Immature natural killer cell (primary cell): ENCODE measurements at regions not wholly inside any gene's neighbourhood (a gene's known extent, or its start where the extent isn't known, plus 50 kb on each side); places are given as distances from the start of the nearest gene placed in this dataset.
A peak's percentile ranks its signal among the peaks of the same experiment; 100 is the strongest.

Experiments used
- DNase-seq, 3 donors: peaks; one replicate each; pipeline ENCODE4 v3.0.0; 2022; ENCODE audit warnings: mixed read lengths in 1 of 3
- H3K27ac Mint-ChIP-seq, 6 donors: one replicate each; pipeline ENCODE4 v1.8.0; 2020; ENCODE audit warnings: mixed read lengths in 6 of 6, mild to moderate bottlenecking in 5 of 6, inconsistent platforms in 4 of 6, moderate library complexity in 3 of 6
- H3K27me3 Mint-ChIP-seq, 3 donors: one replicate each; pipeline ENCODE4 v1.8.0; 2020 to 2021; ENCODE audit warnings: low read depth in 3 of 3, mild to moderate bottlenecking in 3 of 3, mixed read lengths in 3 of 3, moderate library complexity in 3 of 3, inconsistent platforms in 1 of 3
- H3K36me3 Mint-ChIP-seq, 3 donors: one replicate each; pipeline ENCODE4 v1.8.0; 2020; ENCODE audit warnings: mixed read lengths in 3 of 3, inconsistent platforms in 2 of 3, mild to moderate bottlenecking in 2 of 3
- H3K4me1 Mint-ChIP-seq, 2 donors: one replicate each; pipeline ENCODE4 v1.8.0; 2020; ENCODE audit warnings: inconsistent platforms in 2 of 2, mild to moderate bottlenecking in 2 of 2, mixed read lengths in 2 of 2, moderate library complexity in 1 of 2
- H3K4me3 Mint-ChIP-seq, 5 donors: one replicate each; pipeline ENCODE4 v1.8.0; 2020; ENCODE audit warnings: mild to moderate bottlenecking in 5 of 5, mixed read lengths in 5 of 5, inconsistent platforms in 3 of 5, moderate library complexity in 3 of 5
- H3K9me3 Mint-ChIP-seq, 6 donors: one replicate each; pipeline ENCODE4 v1.8.0; 2020; ENCODE audit warnings: mild to moderate bottlenecking in 6 of 6, mixed read lengths in 6 of 6, inconsistent platforms in 4 of 6, moderate library complexity in 3 of 6

DNA sequence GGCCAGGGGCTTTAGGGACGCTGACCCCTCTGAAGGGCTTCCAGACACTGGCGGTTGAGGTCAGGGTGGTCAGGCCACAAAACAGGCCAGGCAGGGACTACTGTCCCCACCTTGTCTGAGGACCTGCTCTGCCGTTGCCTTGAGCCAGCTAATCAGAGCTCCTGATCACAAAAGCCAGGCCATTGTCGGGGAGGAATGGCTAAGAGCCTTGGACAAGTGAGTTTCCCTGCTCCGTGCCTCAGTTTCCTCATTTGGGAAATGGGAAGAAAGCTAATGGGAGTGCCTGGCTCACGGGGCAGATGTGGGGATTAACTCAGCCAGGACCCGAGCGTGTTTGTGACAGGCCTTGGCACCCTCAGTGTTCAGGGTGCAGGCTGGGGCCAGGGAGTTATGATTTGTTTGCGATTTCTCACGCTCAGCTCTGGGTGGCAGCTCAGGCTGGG, 246.5 kb upstream of the CIBAR2 start:
- Mint-ChIP-seq H3K27me3 (peaks cover 1 to 6% (median 4%) of the 10 kb centered on the region in 3 donors), H3K36me3 (no peaks in the 10 kb centered on the region)

GRCh38 chr16:85359147-85359822, 247.0 kb upstream of the CIBAR2 start:
- H3K9me3 Mint-ChIP-seq = no peaks in the 10 kb centered on the region
- H3K27ac Mint-ChIP-seq = no peak overlapping the region
- H3K4me3 Mint-ChIP-seq = no peak overlapping the region
- no peak for DNase-seq
- no peaks in the 10 kb centered on the region for H3K4me1 Mint-ChIP-seq
- no peaks in the 10 kb centered on the region for H3K36me3 Mint-ChIP-seq
- peaks cover 1 to 6% (median 2%) of the 10 kb centered on the region in 3 donors for H3K27me3 Mint-ChIP-seq

More for the DNA sequence above, 246.5 kb upstream of the CIBAR2 start:
- Mint-ChIP-seq H3K27ac (no peak overlapping the region), H3K4me3 (no peak overlapping the region), H3K4me1 (no peaks in the 10 kb centered on the region), H3K9me3 (no peaks in the 10 kb centered on the region)
- no peak for DNase-seq

- no peaks in the 10 kb centered on the region for H3K36me3 Mint-ChIP-seq
- no peaks in the 10 kb centered on the region for H3K4me1 Mint-ChIP-seq
- H3K9me3 Mint-ChIP-seq = no peaks in the 10 kb centered on the region
- DNase-seq = no peak
- H3K27me3 Mint-ChIP-seq = peaks cover 1 to 2% (median 1%) of the 10 kb centered on the region in 3 donors
- H3K27ac Mint-ChIP-seq = no peak overlapping the region
- no peak overlapping the region for H3K4me3 Mint-ChIP-seq
These were observed 248.3 kb upstream of the CIBAR2 start for GRCh38 chr16:85360323-85361277.

DNA sequence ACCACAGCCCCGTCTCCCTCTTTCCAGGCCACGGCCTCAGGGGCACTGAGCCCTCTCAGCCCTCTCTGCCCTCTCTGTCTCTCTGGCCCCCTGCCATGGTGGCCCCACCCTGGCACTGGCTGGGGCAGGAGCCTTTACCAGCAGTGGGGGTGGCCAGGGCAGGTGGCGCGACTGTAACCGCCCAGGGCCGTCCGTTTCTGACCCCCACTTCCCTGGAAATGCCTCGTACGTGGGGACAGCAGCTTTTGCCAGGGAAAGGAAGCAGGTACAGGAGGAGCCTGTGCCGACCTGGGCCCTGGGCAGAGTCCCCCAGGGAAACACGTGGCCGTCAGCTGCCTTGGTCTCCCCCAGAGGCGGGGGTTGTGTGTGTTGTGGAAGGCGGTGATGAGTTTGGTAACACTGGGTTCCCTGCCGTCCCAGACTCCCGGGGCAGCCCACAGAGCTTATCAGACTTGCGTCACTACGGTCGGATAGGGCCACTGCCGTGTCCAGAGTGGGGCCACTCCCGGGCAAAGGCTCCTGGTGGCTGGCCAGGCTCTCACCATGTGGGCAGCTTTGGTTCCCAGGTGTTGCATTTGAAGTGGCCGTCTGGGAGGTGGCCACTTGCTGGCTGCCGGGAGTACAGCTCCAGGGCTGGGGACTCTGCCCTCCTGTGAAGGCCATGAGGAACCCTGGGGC, 249.3 kb upstream of the CIBAR2 start:
- Mint-ChIP-seq H3K4me1 (no peaks in the 10 kb centered on the region), H3K27ac (no peak overlapping the region), H3K27me3 (peaks cover 0 to 3% (median under 1%) of the 10 kb centered on the region in 3 donors), H3K4me3 (no peak overlapping the region), H3K9me3 (no peaks in the 10 kb centered on the region), H3K36me3 (no peaks in the 10 kb centered on the region)
- no peak for DNase-seq

- H3K4me3 Mint-ChIP-seq = no peak overlapping the region
- H3K27ac Mint-ChIP-seq = no peak overlapping the region
- no peaks in the 10 kb centered on the region for H3K36me3 Mint-ChIP-seq
- H3K27me3 Mint-ChIP-seq = peaks cover 0 to 4% (median 2%) of the 10 kb centered on the region in 3 donors
- H3K9me3 Mint-ChIP-seq = no peaks in the 10 kb centered on the region
- DNase-seq = no peak
- H3K4me1 Mint-ChIP-seq = no peaks in the 10 kb centered on the region
These were observed 250.2 kb upstream of the CIBAR2 start for GRCh38 chr16:85362443-85362842.

DNA sequence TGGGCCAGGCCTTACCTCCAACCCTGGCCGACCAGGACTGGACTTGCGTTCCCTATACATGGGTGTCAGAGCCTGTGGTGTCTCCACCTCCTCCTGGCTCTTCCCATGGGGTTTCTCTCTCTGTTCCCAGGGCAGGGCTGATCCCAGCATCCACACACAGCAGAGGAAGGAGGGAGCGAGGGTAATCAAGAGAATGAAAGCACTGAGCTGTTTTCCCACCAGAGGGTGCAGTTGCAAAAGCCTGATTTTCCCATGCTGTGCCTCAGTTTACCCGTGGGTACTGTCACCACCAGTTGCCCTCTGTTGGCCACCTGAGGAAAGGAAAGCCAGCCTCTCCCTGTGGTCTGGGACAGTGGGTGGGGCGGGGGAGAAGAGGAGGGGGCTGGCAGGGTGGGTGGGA, 249.7 kb upstream of the GSE1 start:
- no peaks in the 10 kb centered on the region for H3K36me3 Mint-ChIP-seq
- no peak overlapping the region for H3K4me3 Mint-ChIP-seq
- no peaks in the 10 kb centered on the region for H3K4me1 Mint-ChIP-seq
- H3K27me3 Mint-ChIP-seq = peaks cover 0 to 3% (median 2%) of the 10 kb centered on the region in 3 donors
- H3K27ac Mint-ChIP-seq = no peak overlapping the region
- DNase-seq = no peak
- no peaks in the 10 kb centered on the region for H3K9me3 Mint-ChIP-seq

- DNase-seq = no peak
- Mint-ChIP-seq H3K27me3 (peaks cover 0 to 3% (median 2%) of the 10 kb centered on the region in 3 donors), H3K36me3 (no peaks in the 10 kb centered on the region), H3K4me3 (no peak overlapping the region), H3K4me1 (no peaks in the 10 kb centered on the region), H3K9me3 (no peaks in the 10 kb centered on the region), H3K27ac (no peak overlapping the region)
These were observed 249.2 kb upstream of the GSE1 start for GRCh38 chr16:85363881-85364280.

- Mint-ChIP-seq H3K4me1 (no peaks in the 10 kb centered on the region), H3K9me3 (no peaks in the 10 kb centered on the region), H3K27ac (no peak overlapping the region), H3K27me3 (peaks cover 0 to 3% (median 2%) of the 10 kb centered on the region in 3 donors), H3K4me3 (no peak overlapping the region), H3K36me3 (no peaks in the 10 kb centered on the region)
- DNase-seq = no peak
These were observed 248.6 kb upstream of the GSE1 start for GRCh38 chr16:85364323-85365040.

DNA sequence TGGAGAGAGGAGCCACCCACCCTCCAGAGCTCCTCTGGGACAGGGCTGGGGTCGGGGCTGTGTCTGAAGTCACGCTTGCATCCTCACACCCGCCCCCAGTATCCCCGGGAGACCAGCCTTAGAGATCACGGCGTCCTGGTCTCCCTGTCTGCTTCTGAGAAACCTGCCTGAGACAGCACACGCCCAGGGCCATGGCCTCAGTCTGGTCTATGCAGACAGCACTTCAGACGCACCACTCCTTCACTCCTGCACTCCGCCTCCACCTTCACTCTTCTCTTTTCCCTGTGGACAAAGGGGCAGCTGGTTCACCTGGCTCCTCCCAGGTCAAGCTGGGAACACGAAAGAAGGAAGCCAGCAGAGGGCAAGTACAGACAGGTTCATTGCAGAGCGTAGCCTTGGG, 248.0 kb upstream of the GSE1 start:
- Mint-ChIP-seq H3K27ac (no peak overlapping the region), H3K27me3 (peaks cover 0 to 5% (median 2%) of the 10 kb centered on the region in 3 donors), H3K4me3 (no peak overlapping the region), H3K36me3 (no peaks in the 10 kb centered on the region), H3K9me3 (no peaks in the 10 kb centered on the region), H3K4me1 (no peaks in the 10 kb centered on the region)
- no peak for DNase-seq

DNA sequence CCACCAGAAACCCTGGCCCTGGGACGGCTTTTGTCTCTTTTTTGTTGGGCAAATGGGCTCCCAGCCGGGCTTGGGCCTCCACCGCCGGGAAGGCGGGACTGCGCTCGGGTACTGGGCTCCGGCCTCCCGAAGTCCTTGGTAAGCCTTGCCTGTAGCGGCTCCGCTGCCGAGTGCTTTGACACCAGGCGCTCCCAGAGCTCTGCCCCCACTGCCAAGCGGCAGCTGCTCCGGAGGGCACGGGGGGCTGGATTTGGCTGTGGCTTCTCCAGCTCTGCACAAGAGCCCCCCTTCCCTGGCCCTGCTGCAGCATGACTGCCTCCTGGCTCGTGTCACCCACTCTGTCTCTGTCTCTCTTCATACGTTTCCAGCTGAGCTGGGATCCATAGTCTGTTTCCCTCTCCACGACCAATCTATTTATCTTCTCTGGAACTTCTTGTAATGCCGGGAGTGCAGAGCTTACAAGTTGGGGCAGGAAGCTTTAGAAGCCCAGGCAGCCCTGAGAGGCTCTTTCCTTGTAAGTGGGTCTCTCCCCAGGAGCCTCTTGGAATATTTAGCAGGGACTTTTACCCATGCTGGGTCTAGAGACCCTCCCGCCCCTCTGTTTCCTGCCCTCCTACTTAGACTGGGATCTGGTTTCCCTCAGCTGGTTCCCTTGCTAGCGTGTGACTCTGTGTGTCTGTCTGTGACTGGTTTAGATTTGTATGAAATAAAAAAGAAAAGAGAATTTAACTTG, 246.9 kb upstream of the GSE1 start:
- H3K4me3 Mint-ChIP-seq = no peak overlapping the region
- no peaks in the 10 kb centered on the region for H3K4me1 Mint-ChIP-seq
- H3K27me3 Mint-ChIP-seq = peaks cover 0 to 6% (median 2%) of the 10 kb centered on the region in 3 donors
- DNase-seq = no peak
- H3K36me3 Mint-ChIP-seq = no peaks in the 10 kb centered on the region
- no peak overlapping the region for H3K27ac Mint-ChIP-seq
- no peaks in the 10 kb centered on the region for H3K9me3 Mint-ChIP-seq

DNA sequence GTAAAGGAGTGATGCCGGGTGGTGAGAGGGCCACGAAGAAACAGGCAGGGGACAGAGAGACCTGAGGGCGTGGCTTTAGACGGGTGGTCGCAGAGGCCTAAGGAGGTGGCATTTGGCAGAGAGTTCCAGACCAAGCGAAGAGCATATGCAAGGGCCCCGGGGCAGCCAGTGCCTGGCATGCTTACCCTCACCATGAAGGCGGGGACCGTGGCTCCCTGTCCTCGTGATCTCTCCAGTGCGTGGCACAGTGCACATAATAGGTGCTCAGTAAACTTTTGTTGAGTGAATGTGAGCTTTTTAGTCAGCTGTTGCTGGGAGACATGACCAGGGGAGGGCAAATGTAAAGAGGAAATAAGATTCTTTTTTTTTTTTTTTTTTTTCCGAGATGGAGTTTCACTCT, 245.6 kb upstream of the GSE1 start:
- Mint-ChIP-seq H3K27ac (no peak overlapping the region), H3K9me3 (no peaks in the 10 kb centered on the region), H3K36me3 (no peaks in the 10 kb centered on the region), H3K4me1 (no peaks in the 10 kb centered on the region), H3K27me3 (peaks cover 0 to 6% (median 2%) of the 10 kb centered on the region in 3 donors), H3K4me3 (no peak overlapping the region)
- DNase-seq = no peak

GRCh38 chr16:85369060-85369459, 244.1 kb upstream of the GSE1 start:
- Mint-ChIP-seq H3K9me3 (no peaks in the 10 kb centered on the region), H3K4me1 (no peaks in the 10 kb centered on the region), H3K36me3 (no peaks in the 10 kb centered on the region), H3K27me3 (peaks cover 0 to 6% (median 2%) of the 10 kb centered on the region in 3 donors), H3K4me3 (no peak overlapping the region), H3K27ac (peak overlapping the region in 1 of 6 donors; percentile 61)
- no peak for DNase-seq
